ENCODE measurements at regions not wholly inside any gene's neighbourhood (a gene's known extent, or its start where the extent isn't known, plus 50 kb on each side); places are given as distances from the start of the nearest gene placed in this dataset.
A peak's percentile ranks its signal among the peaks of the same experiment; 100 is the strongest.
"Not testable (repeated sequence)": the region's sequence is repeated elsewhere in the genome, so short reads cannot be mapped to it uniquely, and the experiment has no call there.

DNA sequence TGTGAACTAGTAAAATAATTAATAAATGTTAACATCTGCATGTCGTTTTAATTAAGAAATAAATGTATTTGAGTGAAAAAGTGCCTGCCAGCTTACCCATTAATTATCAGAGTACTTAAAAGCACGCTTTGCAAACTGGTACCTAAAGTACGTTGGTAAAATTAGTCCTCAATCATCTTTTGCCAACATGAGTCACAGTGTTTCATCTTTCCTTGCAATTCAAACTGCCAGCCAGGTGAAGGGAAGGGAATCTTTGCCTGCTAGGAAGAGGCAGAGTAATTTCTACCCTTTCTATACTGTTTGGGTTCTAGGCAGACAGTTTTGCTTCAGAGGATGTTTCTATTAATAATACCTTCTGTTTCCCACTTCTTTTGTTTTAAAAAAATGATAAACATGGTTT is 57.2 kb upstream of the CNIH3 start:
- DNase-seq (no peak), ATAC-seq (no peak)
- H3K4me1 ChIP-seq: no peaks in the 10 kb centered on the region
- no peaks in the 10 kb centered on the region for H3K9me3 ChIP-seq
- H3K4me3 ChIP-seq: no peak overlapping the region
- H3K27ac ChIP-seq: no peak overlapping the region
- intact Hi-C loops (cut with DNase I): no loop called here
- H3K27me3 ChIP-seq: no peaks in the 10 kb centered on the region
- TF ChIP-seq CTCF (IDR thresholded peaks at IDR 0.05): no peak
- H3K36me3 ChIP-seq: no peaks in the 10 kb centered on the region

GRCh38 chr1:224559981-224560728 is 56.0 kb upstream of the CNIH3 start:
- no peaks in the 10 kb centered on the region for H3K4me1 ChIP-seq
- intact Hi-C loops (cut with DNase I): no loop called here
- no peak for DNase-seq
- H3K4me3 ChIP-seq: no peak overlapping the region
- no peak for TF ChIP-seq CTCF (IDR thresholded peaks at IDR 0.05)
- no peaks in the 10 kb centered on the region for H3K27me3 ChIP-seq
- no peak overlapping the region for H3K27ac ChIP-seq
- ATAC-seq: no peak
- H3K36me3 ChIP-seq: no peaks in the 10 kb centered on the region
- no peaks in the 10 kb centered on the region for H3K9me3 ChIP-seq

GRCh38 chr1:224562881-224563280 is 53.2 kb upstream of the CNIH3 start:
- DNase-seq; intact Hi-C loops (cut with DNase I); H3K4me1 ChIP-seq; H3K9me3 ChIP-seq; H3K36me3 ChIP-seq; H3K27ac ChIP-seq; H3K27me3 ChIP-seq; ATAC-seq; H3K4me3 ChIP-seq: not testable (repeated sequence)

- intact Hi-C loops (cut with DNase I): no loop called here
- Histone ChIP-seq H3K27me3 (no peaks in the 10 kb centered on the region), H3K36me3 (no peaks in the 10 kb centered on the region), H3K4me3 (no peak overlapping the region), H3K27ac (no peak overlapping the region), H3K9me3 (no peaks in the 10 kb centered on the region), H3K4me1 (no peaks in the 10 kb centered on the region)
- TF ChIP-seq CTCF (IDR thresholded peaks at IDR 0.05): no peak
- ATAC-seq (no peak), DNase-seq (no peak)
Observed at GRCh38 chr1:224563666-224564065, 52.5 kb upstream of the CNIH3 start.

- TF ChIP-seq CTCF (IDR thresholded peaks at IDR 0.05): no peak
- Histone ChIP-seq H3K27ac (no peak overlapping the region), H3K27me3 (no peaks in the 10 kb centered on the region), H3K4me1 (no peaks in the 10 kb centered on the region), H3K36me3 (no peaks in the 10 kb centered on the region), H3K4me3 (no peak overlapping the region), H3K9me3 (no peaks in the 10 kb centered on the region)
- intact Hi-C loops (cut with DNase I): no loop called here
- DNase-seq (no peak), ATAC-seq (no peak)
Observed at GRCh38 chr1:224564454-224565084, 51.5 kb upstream of the CNIH3 start.

GRCh38 chr1:224565186-224565585 is 50.9 kb upstream of the CNIH3 start:
- ATAC-seq: peak; percentile 93
- intact Hi-C loops (cut with DNase I): no loop called here
- H3K27ac ChIP-seq: no peak overlapping the region
- DNase-seq: no peak
- TF ChIP-seq CTCF (IDR thresholded peaks at IDR 0.05): no peak
- H3K27me3 ChIP-seq: no peaks in the 10 kb centered on the region
- H3K36me3 ChIP-seq: no peaks in the 10 kb centered on the region
- H3K4me1 ChIP-seq: no peaks in the 10 kb centered on the region
- no peak overlapping the region for H3K4me3 ChIP-seq
- H3K9me3 ChIP-seq: no peaks in the 10 kb centered on the region

Data from upper lobe of right lung (tissue), 1 donor.